ENCODE measurements at regions not wholly inside any gene's neighbourhood (a gene's known extent, or its start where the extent isn't known, plus 50 kb on each side); places are given as distances from the start of the nearest gene placed in this dataset.

DNA sequence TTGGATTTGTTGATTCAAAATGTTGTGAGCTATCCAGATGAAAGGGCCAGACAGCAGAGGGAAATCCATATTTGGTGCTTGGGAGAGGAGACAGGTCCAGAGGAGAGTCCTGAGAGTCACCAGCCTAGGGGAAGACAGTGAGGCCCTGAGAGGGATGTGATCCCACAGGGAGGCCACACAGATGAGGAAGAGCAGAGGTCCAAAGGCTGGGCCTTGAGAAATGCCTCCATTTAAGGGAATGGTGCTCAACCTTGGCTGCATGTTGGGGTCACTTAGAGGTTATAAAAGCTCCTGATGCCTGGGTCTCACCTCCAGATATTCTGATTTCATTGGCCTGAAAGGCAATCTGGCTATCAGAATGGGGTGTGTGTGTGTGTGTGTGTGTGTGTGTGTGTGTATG is 194.9 kb downstream of the UTP18 start:
- intact Hi-C loops (cut with DNase I) = no loop called here

DNA sequence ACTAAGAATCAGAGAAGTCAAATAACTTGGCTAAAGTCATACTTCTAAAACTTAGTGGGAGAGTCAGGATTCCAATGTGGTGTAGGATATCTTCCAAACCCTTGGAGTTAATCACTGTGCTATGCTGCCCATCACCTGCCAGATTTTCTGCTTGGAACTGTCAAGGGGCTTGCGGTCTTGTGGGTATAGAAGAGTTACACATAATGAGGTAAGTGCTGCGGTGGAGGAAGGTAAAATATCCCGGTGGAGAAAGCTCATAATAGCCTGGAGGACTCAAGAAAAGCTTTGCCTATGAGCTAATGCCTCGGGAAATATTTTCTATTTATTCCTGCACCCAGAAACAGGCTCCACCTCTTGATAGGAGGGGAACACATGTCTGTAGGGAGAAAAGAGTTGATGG is 195.6 kb downstream of the UTP18 start:
- no peak overlapping the region for H3K4me3 ChIP-seq
- intact Hi-C loops (cut with DNase I) = no loop called here
- H3K36me3 ChIP-seq (replicated peaks in 1 of 2) = no peaks in the 10 kb centered on the region
- no peak for DNase-seq
- no peaks in the 10 kb centered on the region for H3K9me3 ChIP-seq (replicated peaks in 1 of 3)
- no peak overlapping the region for H3K27ac ChIP-seq
- H3K27me3 ChIP-seq = no peaks in the 10 kb centered on the region
- 72 to 84% (median 80%) methylated on average over 4 of the region's 4 CpGs for WGBS, 4 donors
- no peaks in the 10 kb centered on the region for H3K4me1 ChIP-seq (replicated peaks in 1 of 2)
- no peak for TF ChIP-seq POLR2A (IDR thresholded peaks at IDR 0.05)

More for the DNA sequence above, 194.9 kb downstream of the UTP18 start:
- H3K27ac ChIP-seq = no peak overlapping the region
- H3K27me3 ChIP-seq = no peaks in the 10 kb centered on the region
- H3K36me3 ChIP-seq (replicated peaks in 1 of 2) = no peaks in the 10 kb centered on the region
- no peak overlapping the region for H3K4me3 ChIP-seq
- H3K9me3 ChIP-seq (replicated peaks in 1 of 3) = no peaks in the 10 kb centered on the region
- no peak for TF ChIP-seq POLR2A (IDR thresholded peaks at IDR 0.05)
- no peak for DNase-seq
- no peaks in the 10 kb centered on the region for H3K4me1 ChIP-seq (replicated peaks in 1 of 2)

DNA sequence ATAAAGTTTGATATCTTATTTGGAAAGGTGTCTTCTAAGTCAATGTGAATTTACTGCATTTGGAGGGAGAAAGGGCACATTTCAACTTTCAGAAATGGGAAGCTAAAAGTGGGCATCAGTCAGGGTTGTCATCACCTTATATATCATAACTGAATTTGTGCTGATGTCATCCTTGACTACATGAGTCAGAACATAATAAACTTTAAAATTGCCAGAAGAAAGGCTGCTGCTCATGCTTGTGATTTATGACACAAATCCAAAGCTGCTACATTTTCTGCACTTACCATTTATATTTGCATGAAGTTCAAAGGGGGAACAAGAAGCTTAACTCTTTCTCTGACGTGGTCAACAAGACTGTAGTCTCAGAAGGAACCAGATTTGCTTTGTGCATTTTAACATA is 196.6 kb downstream of the UTP18 start:
- intact Hi-C loops (cut with DNase I) = no loop called here
- Histone ChIP-seq H3K4me3 (no peak overlapping the region), H3K9me3 (replicated peaks in 1 of 3) (no peaks in the 10 kb centered on the region), H3K27me3 (no peaks in the 10 kb centered on the region), H3K27ac (no peak overlapping the region), H3K4me1 (replicated peaks in 1 of 2) (no peaks in the 10 kb centered on the region), H3K36me3 (replicated peaks in 1 of 2) (no peaks in the 10 kb centered on the region)
- no peak for DNase-seq
- WGBS, 4 donors = 30 to 50% (median 34%) methylated on average over 1 of the region's 1 CpG
- no peak for TF ChIP-seq POLR2A (IDR thresholded peaks at IDR 0.05)
- TF ChIP-seq, protein P1, sequence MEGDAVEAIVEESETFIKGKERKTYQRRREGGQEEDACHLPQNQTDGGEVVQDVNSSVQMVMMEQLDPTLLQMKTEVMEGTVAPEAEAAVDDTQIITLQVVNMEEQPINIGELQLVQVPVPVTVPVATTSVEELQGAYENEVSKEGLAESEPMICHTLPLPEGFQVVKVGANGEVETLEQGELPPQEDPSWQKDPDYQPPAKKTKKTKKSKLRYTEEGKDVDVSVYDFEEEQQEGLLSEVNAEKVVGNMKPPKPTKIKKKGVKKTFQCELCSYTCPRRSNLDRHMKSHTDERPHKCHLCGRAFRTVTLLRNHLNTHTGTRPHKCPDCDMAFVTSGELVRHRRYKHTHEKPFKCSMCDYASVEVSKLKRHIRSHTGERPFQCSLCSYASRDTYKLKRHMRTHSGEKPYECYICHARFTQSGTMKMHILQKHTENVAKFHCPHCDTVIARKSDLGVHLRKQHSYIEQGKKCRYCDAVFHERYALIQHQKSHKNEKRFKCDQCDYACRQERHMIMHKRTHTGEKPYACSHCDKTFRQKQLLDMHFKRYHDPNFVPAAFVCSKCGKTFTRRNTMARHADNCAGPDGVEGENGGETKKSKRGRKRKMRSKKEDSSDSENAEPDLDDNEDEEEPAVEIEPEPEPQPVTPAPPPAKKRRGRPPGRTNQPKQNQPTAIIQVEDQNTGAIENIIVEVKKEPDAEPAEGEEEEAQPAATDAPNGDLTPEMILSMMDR (IDR thresholded peaks at IDR 0.05) = no peak

DNA sequence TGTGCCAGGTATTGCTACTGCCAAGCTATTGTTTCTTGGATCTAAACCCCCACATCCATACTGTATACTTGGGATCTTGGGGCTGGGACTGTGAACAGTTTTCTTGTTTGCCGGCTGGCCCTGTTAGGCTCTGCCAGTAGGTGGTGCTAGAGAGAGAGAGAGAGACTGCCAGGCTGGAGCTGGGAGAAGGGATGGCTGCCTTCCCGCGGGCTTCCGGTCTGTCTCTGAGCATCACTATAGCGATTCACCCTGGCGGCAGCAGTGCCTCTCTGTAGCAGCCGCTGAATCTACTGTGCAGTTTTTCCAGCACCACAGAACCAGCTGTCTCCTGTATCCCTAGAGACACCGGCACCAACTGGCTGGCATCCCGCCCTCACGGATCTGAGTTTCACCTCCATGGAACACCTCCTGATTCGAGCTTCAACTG is 201.2 kb downstream of the UTP18 start:
- no peaks in the 10 kb centered on the region for H3K36me3 ChIP-seq (replicated peaks in 1 of 2)
- TF ChIP-seq, protein P1 (IDR thresholded peaks at IDR 0.05) = peak; percentile 47 to 76 (median 58)
- TF ChIP-seq POLR2A (IDR thresholded peaks at IDR 0.05) = no peak
- DNase-seq = peak; percentile 48 to 76 (median 62)
- no peaks in the 10 kb centered on the region for H3K9me3 ChIP-seq (replicated peaks in 1 of 3)
- H3K27me3 ChIP-seq = no peaks in the 10 kb centered on the region
- intact Hi-C loops (cut with DNase I) = no loop called here
- H3K4me3 ChIP-seq = no peak overlapping the region
- no peaks in the 10 kb centered on the region for H3K4me1 ChIP-seq (replicated peaks in 1 of 2)
- no peak overlapping the region for H3K27ac ChIP-seq
- 56 to 88% (median 61%) methylated on average over 5 to 11 of the region's 11 CpGs for WGBS, 4 donors

DNA sequence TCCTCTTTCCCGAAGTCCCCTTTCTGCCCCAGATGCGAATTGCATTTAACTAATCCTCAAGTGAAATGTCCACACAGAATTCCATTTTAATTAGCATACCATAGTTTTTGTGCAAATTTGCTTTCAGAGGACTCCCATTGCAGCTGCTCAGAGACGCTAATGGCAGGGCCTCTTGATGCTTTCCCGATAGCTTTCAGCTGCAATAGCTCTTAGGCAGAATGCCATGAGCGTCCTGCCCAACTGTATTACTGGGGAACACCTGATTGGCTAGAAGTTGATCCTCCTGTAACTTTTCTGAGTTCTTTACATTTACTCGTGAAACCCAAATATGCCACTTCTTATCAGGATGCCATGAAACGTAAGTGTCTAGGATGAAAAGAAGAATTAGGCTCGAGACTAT is 203.0 kb downstream of the UTP18 start:
- no peak for DNase-seq
- 74 to 85% (median 79%) methylated on average over 8 of the region's 8 CpGs for WGBS, 4 donors
- no peaks in the 10 kb centered on the region for H3K4me1 ChIP-seq (replicated peaks in 1 of 2)
- H3K27ac ChIP-seq = no peak overlapping the region
- no peak overlapping the region for H3K4me3 ChIP-seq
- H3K36me3 ChIP-seq (replicated peaks in 1 of 2) = no peaks in the 10 kb centered on the region
- no peaks in the 10 kb centered on the region for H3K27me3 ChIP-seq
- intact Hi-C loops (cut with DNase I) = no loop called here
- no peaks in the 10 kb centered on the region for H3K9me3 ChIP-seq (replicated peaks in 1 of 3)
- TF ChIP-seq, protein P1 (IDR thresholded peaks at IDR 0.05) = no peak
- no peak for TF ChIP-seq POLR2A (IDR thresholded peaks at IDR 0.05)

All from adrenal gland (tissue), 9 donors.